CD4-positive, CD25-positive, alpha-beta regulatory T cell (primary cell): ENCODE measurements at regions not wholly inside any gene's neighbourhood (a gene's known extent, or its start where the extent isn't known, plus 50 kb on each side); places are given as distances from the start of the nearest gene placed in this dataset.

Experiments
- ATAC-seq, 2 donors: fragments of 150-1000 bp; cut with Tn5 transposase; one replicate each; pipeline ENCODE4 v1.10.0; 2021; ENCODE audit warnings: low read depth in 2 of 2, moderate number of reproducible peaks in 2 of 2, moderate library complexity in 1 of 2
- DNase-seq, 3 donors: peaks; one replicate each; pipeline versions ENCODE4 v3.0.0 to v3.0.0-alpha.2; 2012 to 2022; ENCODE audit warnings: mixed read lengths in 1 of 3
- H3K27ac ChIP-seq: one replicate; pipeline ENCODE4 v1.7.0; 2013; ENCODE audit warnings: mild to moderate bottlenecking, low read length; ENCODE audit not compliant: insufficient read depth, poor library complexity, severe bottlenecking
- H3K27me3 ChIP-seq: one replicate; pipeline ENCODE4 v1.7.0; 2013; ENCODE audit warnings: low read length; ENCODE audit not compliant: control insufficient read depth, insufficient read depth
- H3K36me3 ChIP-seq: one replicate; pipeline ENCODE4 v1.7.0; 2013; ENCODE audit warnings: mild to moderate bottlenecking, low read length, moderate library complexity; ENCODE audit not compliant: control insufficient read depth, insufficient read depth
- H3K4me1 ChIP-seq: 2 replicates; pipeline ENCODE4 v1.7.0; 2013; ENCODE audit warnings: mild to moderate bottlenecking, low read length; ENCODE audit not compliant: insufficient read depth, control insufficient read depth, poor library complexity, severe bottlenecking
- H3K4me3 ChIP-seq: one replicate; pipeline ENCODE4 v1.7.0; 2013; ENCODE audit warnings: low read depth, mild to moderate bottlenecking, low read length, moderate library complexity
- H3K9me3 ChIP-seq, 2 experiments: 1 replicate in 1 of 2; 2 replicates in 1 of 2; pipeline ENCODE4 v1.7.0; 2013; ENCODE audit warnings: low read length in 2 of 2, mild to moderate bottlenecking in 1 of 2, moderate library complexity in 1 of 2; ENCODE audit not compliant: control insufficient read depth in 2 of 2
- H3K27ac Mint-ChIP-seq, 3 donors: one replicate each; pipeline ENCODE4 v1.8.0; 2020 to 2022; ENCODE audit warnings: mild to moderate bottlenecking in 3 of 3, mixed read lengths in 3 of 3, moderate library complexity in 2 of 3
- H3K27me3 Mint-ChIP-seq: one replicate; pipeline ENCODE4 v1.8.0; 2022; ENCODE audit warnings: mild to moderate bottlenecking, mixed read lengths
- H3K36me3 Mint-ChIP-seq: one replicate; pipeline ENCODE4 v1.8.0; 2020; ENCODE audit warnings: mixed read lengths
- H3K4me1 Mint-ChIP-seq, 4 donors: one replicate each; pipeline ENCODE4 v1.8.0; 2020 to 2022; ENCODE audit warnings: mixed read lengths in 4 of 4, mild to moderate bottlenecking in 1 of 4
- H3K4me3 Mint-ChIP-seq, 4 donors: one replicate each; pipeline ENCODE4 v1.8.0; 2020 to 2022; ENCODE audit warnings: mild to moderate bottlenecking in 4 of 4, mixed read lengths in 4 of 4, moderate library complexity in 3 of 4
- H3K9me3 Mint-ChIP-seq, 7 donors: one replicate each; pipeline ENCODE4 v1.8.0; 2020 to 2022; ENCODE audit warnings: mixed read lengths in 7 of 7, mild to moderate bottlenecking in 3 of 7, moderate library complexity in 2 of 7

- Mint-ChIP-seq H3K27ac (no peak overlapping the region), H3K4me3 (no peak overlapping the region), H3K4me1 (no peaks in the 10 kb centered on the region), H3K9me3 (peaks cover 0 to 19% (median 5%) of the 10 kb centered on the region in 7 donors), H3K36me3 (peaks cover 5% of the 10 kb centered on the region), H3K27me3 (no peaks in the 10 kb centered on the region)
- no peaks in the 10 kb centered on the region for H3K36me3 ChIP-seq
- ATAC-seq (no peak), DNase-seq (no peak)
- no peak overlapping the region for H3K27ac ChIP-seq
- H3K4me1 ChIP-seq, result no peaks in the 10 kb centered on the region
- peaks cover 2% of the 10 kb centered on the region for H3K27me3 ChIP-seq
- no peaks in the 10 kb centered on the region for H3K9me3 ChIP-seq
- H3K4me3 ChIP-seq, result no peak overlapping the region
Measured at GRCh38 chr5:81904166-81904565, 67.7 kb upstream of the ATG10 start.

- Histone ChIP-seq H3K4me1 (no peaks in the 10 kb centered on the region), H3K27ac (no peak overlapping the region), H3K9me3 (no peaks in the 10 kb centered on the region), H3K27me3 (peaks cover 2% of the 10 kb centered on the region), H3K4me3 (no peak overlapping the region), H3K36me3 (no peaks in the 10 kb centered on the region)
- ATAC-seq, result no peak
- H3K4me3 Mint-ChIP-seq, result no peak overlapping the region
- H3K9me3 Mint-ChIP-seq, result peaks cover 0 to 21% (median 5%) of the 10 kb centered on the region in 7 donors
- H3K27ac Mint-ChIP-seq, result peak overlapping the region in 1 of 3 donors; percentile 6
- DNase-seq, result no peak
- no peaks in the 10 kb centered on the region for H3K27me3 Mint-ChIP-seq
- no peaks in the 10 kb centered on the region for H3K4me1 Mint-ChIP-seq
- H3K36me3 Mint-ChIP-seq, result peaks cover 5% of the 10 kb centered on the region
Measured at GRCh38 chr5:81901586-81901985, 70.2 kb upstream of the ATG10 start.

- ATAC-seq, result no peak
- Mint-ChIP-seq H3K27ac (no peak overlapping the region), H3K4me1 (no peaks in the 10 kb centered on the region), H3K4me3 (no peak overlapping the region), H3K9me3 (peaks cover 0 to 21% (median 5%) of the 10 kb centered on the region in 7 donors), H3K36me3 (peaks cover 5% of the 10 kb centered on the region), H3K27me3 (no peaks in the 10 kb centered on the region)
- H3K36me3 ChIP-seq, result no peaks in the 10 kb centered on the region
- no peaks in the 10 kb centered on the region for H3K4me1 ChIP-seq
- peaks cover 2% of the 10 kb centered on the region for H3K27me3 ChIP-seq
- H3K27ac ChIP-seq, result no peak overlapping the region
- no peak overlapping the region for H3K4me3 ChIP-seq
- no peaks in the 10 kb centered on the region for H3K9me3 ChIP-seq
- no peak for DNase-seq
Measured at GRCh38 chr5:81899123-81899522, 72.7 kb upstream of the ATG10 start.

- peaks cover 0 to 21% (median 5%) of the 10 kb centered on the region in 7 donors for H3K9me3 Mint-ChIP-seq
- H3K36me3 Mint-ChIP-seq, result peaks cover 5% of the 10 kb centered on the region
Measured at GRCh38 chr5:81898403-81898802, 73.4 kb upstream of the ATG10 start.

GRCh38 chr5:81896764-81897163, 75.1 kb upstream of the ATG10 start:
- H3K27me3 Mint-ChIP-seq, result no peaks in the 10 kb centered on the region
- Histone ChIP-seq H3K4me1 (no peaks in the 10 kb centered on the region), H3K4me3 (no peak overlapping the region), H3K36me3 (no peaks in the 10 kb centered on the region), H3K9me3 (no peaks in the 10 kb centered on the region), H3K27ac (no peak overlapping the region), H3K27me3 (no peaks in the 10 kb centered on the region)
- no peak for ATAC-seq
- DNase-seq, result no peak
- no peaks in the 10 kb centered on the region for H3K4me1 Mint-ChIP-seq
- peak overlapping the region in 1 of 4 donors; percentile 51 for H3K4me3 Mint-ChIP-seq
- H3K27ac Mint-ChIP-seq, result no peak overlapping the region
- H3K36me3 Mint-ChIP-seq, result no peaks in the 10 kb centered on the region
- H3K9me3 Mint-ChIP-seq, result peaks cover 0 to 19% (median 2%) of the 10 kb centered on the region in 7 donors

More at GRCh38 chr5:81898403-81898802, 73.4 kb upstream of the ATG10 start:
- no peaks in the 10 kb centered on the region for H3K27me3 ChIP-seq
- H3K4me1 ChIP-seq, result no peaks in the 10 kb centered on the region
- no peak overlapping the region for H3K27ac ChIP-seq
- H3K9me3 ChIP-seq, result no peaks in the 10 kb centered on the region
- H3K4me3 ChIP-seq, result no peak overlapping the region
- Mint-ChIP-seq H3K27ac (no peak overlapping the region), H3K4me3 (no peak overlapping the region), H3K4me1 (no peaks in the 10 kb centered on the region), H3K27me3 (no peaks in the 10 kb centered on the region)
- ATAC-seq (no peak), DNase-seq (no peak)
- no peaks in the 10 kb centered on the region for H3K36me3 ChIP-seq

GRCh38 chr5:81895307-81895706, 76.5 kb upstream of the ATG10 start:
- no peaks in the 10 kb centered on the region for H3K27me3 Mint-ChIP-seq
- Histone ChIP-seq H3K27me3 (no peaks in the 10 kb centered on the region), H3K27ac (no peak overlapping the region), H3K4me1 (no peaks in the 10 kb centered on the region), H3K9me3 (no peaks in the 10 kb centered on the region), H3K4me3 (no peak overlapping the region), H3K36me3 (no peaks in the 10 kb centered on the region)
- H3K4me3 Mint-ChIP-seq, result no peak overlapping the region
- no peaks in the 10 kb centered on the region for H3K4me1 Mint-ChIP-seq
- peaks cover 0 to 7% (median 0%) of the 10 kb centered on the region in 7 donors for H3K9me3 Mint-ChIP-seq
- DNase-seq (no peak), ATAC-seq (no peak)
- no peak overlapping the region for H3K27ac Mint-ChIP-seq
- H3K36me3 Mint-ChIP-seq, result no peaks in the 10 kb centered on the region

GRCh38 chr5:81893961-81894360, 77.9 kb upstream of the ATG10 start:
- H3K4me3 ChIP-seq, result no peak overlapping the region
- no peaks in the 10 kb centered on the region for H3K36me3 ChIP-seq
- DNase-seq (no peak), ATAC-seq (no peak)
- H3K27me3 Mint-ChIP-seq, result no peaks in the 10 kb centered on the region
- no peaks in the 10 kb centered on the region for H3K9me3 ChIP-seq
- no peaks in the 10 kb centered on the region for H3K27me3 ChIP-seq
- H3K4me1 Mint-ChIP-seq, result no peaks in the 10 kb centered on the region
- no peak overlapping the region for H3K27ac ChIP-seq
- no peaks in the 10 kb centered on the region for H3K4me1 ChIP-seq
- peak overlapping the region in 1 of 4 donors; percentile 64 for H3K4me3 Mint-ChIP-seq
- H3K9me3 Mint-ChIP-seq, result peaks cover 0 to 4% (median 1%) of the 10 kb centered on the region in 7 donors
- H3K36me3 Mint-ChIP-seq, result no peaks in the 10 kb centered on the region
- peak overlapping the region in 1 of 3 donors; percentile 39 for H3K27ac Mint-ChIP-seq

- Histone ChIP-seq H3K27me3 (peaks cover 5% of the 10 kb centered on the region), H3K36me3 (no peaks in the 10 kb centered on the region), H3K4me1 (no peaks in the 10 kb centered on the region), H3K4me3 (no peak overlapping the region), H3K9me3 (no peaks in the 10 kb centered on the region), H3K27ac (no peak overlapping the region)
- Mint-ChIP-seq H3K9me3 (peaks cover 0 to 7% (median 0%) of the 10 kb centered on the region in 7 donors), H3K27me3 (peaks cover 12% of the 10 kb centered on the region), H3K27ac (no peak overlapping the region), H3K4me1 (no peaks in the 10 kb centered on the region), H3K36me3 (no peaks in the 10 kb centered on the region), H3K4me3 (no peak overlapping the region)
- DNase-seq (no peak), ATAC-seq (no peak)
Measured at GRCh38 chr5:81884871-81885270, 87.0 kb upstream of the ATG10 start.
